Adrenal gland (tissue), 9 donors: ENCODE measurements at regions not wholly inside any gene's neighbourhood (a gene's known extent, or its start where the extent isn't known, plus 50 kb on each side); places are given as distances from the start of the nearest gene placed in this dataset.

Experiments used
- DNase-seq, 7 donors: peaks; one replicate each; pipeline ENCODE4 v3.0.0-alpha.2; 2019 to 2020
- H3K27ac ChIP-seq, 5 donors: fragments of 200-600 bp; sonication (generic) in 4 of 5; 1 replicate in 3 of 5; 2 replicates in 2 of 5; pipeline versions ENCODE4 v1.5.1 to v1.8.0; 2016 to 2020; ENCODE audit warnings: mild to moderate bottlenecking in 1 of 5
- H3K27me3 ChIP-seq: fragments of 200-600 bp; 2 replicates; pipeline ENCODE4 v1.8.0; 2021
- H3K36me3 ChIP-seq, 2 donors: fragments of 200-600 bp; replicated peaks in 1 of 2; 1 replicate in 1 of 2; 2 replicates in 1 of 2; pipeline versions ENCODE4 v1.5.1 to v1.8.0; 2018 to 2022
- H3K4me1 ChIP-seq, 2 donors: fragments of 200-600 bp; replicated peaks in 1 of 2; 1 replicate in 1 of 2; 2 replicates in 1 of 2; pipeline versions ENCODE4 v1.5.1 to v1.8.0; 2018 to 2021
- H3K4me3 ChIP-seq, 4 donors: fragments of 200-600 bp; sonication (generic) in 3 of 4; one replicate each; pipeline ENCODE4 v1.5.1; 2016 to 2018
- H3K9me3 ChIP-seq, 3 donors: fragments of 200-600 bp; sonication (generic) in 1 of 3; replicated peaks in 1 of 3; 1 replicate in 2 of 3; 2 replicates in 1 of 3; pipeline versions ENCODE4 v1.5.1 to v1.8.0; 2016 to 2021
- POLR2A ChIP-seq, 2 donors: fragments of 450-650 bp; IDR thresholded peaks; one replicate each; pipeline ENCODE4 v1.6.1; 2017; ENCODE audit warnings: antibody characterized with exemption in 2 of 2, mild to moderate bottlenecking in 2 of 2, moderate library complexity in 1 of 2
- WGBS, 4 donors: extraction: QIAGEN DNeasy Blood & Tissue Kit in 2 of 4; methylation state at CpG; one replicate each; pipeline versions ENCODE4 v1.1.5 to v1.1.7; 2013 to 2017; 5-methylcytosine and 5-hydroxymethylcytosine counted together
- intact Hi-C, 2 donors: fragments of 100-400 bp; cut with DNase I; formaldehyde crosslinking; loops; one replicate each; pipeline versions ENCODE4 v1.14.1 to v1.15.0; 2022 to 2023
- TF ChIP-seq, protein P1 (sequence below), 6 experiments: fragments of 450-650 bp in 4 of 6; fragments of 200-600 bp in 2 of 6; sonication (generic) in 1 of 6; IDR thresholded peaks; 1 replicate in 5 of 6; 2 replicates in 1 of 6; pipeline versions ENCODE4 v1.5.1 to v1.8.0; 2016 to 2021; ENCODE audit warnings: antibody characterized with exemption in 6 of 6, mild to moderate bottlenecking in 2 of 6, moderate library complexity in 1 of 6
- donor health status: healthy with polysubstance abuse.
- donor health status: Bipolar disorder and iron deficiency.
- donor health status: DM: yes; HTN: yes; CAD: no.
- donor health status: DM: no; HTN: no; CAD: no.
- donor health status: DM: no; HTN: no; CAD: no.

DNA sequence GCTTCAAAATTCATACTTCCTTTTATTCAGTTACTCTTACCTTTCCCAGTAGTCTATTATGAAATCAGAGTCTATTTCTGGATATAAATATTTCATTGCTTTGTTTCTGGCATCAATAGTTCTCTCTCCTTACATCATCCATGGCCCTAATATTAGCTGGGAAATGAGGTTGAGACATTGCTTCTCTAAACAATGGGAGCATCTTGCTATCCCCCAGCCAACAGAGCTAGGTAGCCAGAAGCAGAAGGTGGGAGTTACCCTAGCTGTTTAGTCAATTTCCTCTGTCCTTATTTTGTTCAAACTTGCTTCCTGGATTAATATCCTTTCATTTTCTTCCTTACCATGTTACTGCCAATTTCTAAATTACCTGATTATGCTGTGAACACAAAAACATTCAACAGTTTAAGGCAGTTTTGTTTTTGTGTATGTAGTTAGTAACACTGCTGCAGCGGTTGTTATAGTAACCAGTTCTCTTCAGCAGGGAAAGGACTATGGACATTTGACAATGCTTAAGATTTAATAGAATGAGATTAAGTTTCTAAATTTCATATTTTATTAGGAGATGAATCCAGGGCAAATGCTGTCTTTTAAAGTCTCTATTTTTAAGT, 160.5 kb upstream of the KCNJ3 start:
- no peak overlapping the region for H3K27ac ChIP-seq
- H3K4me3 ChIP-seq: no peak overlapping the region
- H3K4me1 ChIP-seq: no peaks in the 10 kb centered on the region
- no peak for DNase-seq
- H3K9me3 ChIP-seq: no peaks in the 10 kb centered on the region
- TF ChIP-seq POLR2A (IDR thresholded peaks at IDR 0.05): no peak
- TF ChIP-seq, protein P1, sequence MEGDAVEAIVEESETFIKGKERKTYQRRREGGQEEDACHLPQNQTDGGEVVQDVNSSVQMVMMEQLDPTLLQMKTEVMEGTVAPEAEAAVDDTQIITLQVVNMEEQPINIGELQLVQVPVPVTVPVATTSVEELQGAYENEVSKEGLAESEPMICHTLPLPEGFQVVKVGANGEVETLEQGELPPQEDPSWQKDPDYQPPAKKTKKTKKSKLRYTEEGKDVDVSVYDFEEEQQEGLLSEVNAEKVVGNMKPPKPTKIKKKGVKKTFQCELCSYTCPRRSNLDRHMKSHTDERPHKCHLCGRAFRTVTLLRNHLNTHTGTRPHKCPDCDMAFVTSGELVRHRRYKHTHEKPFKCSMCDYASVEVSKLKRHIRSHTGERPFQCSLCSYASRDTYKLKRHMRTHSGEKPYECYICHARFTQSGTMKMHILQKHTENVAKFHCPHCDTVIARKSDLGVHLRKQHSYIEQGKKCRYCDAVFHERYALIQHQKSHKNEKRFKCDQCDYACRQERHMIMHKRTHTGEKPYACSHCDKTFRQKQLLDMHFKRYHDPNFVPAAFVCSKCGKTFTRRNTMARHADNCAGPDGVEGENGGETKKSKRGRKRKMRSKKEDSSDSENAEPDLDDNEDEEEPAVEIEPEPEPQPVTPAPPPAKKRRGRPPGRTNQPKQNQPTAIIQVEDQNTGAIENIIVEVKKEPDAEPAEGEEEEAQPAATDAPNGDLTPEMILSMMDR (IDR thresholded peaks at IDR 0.05): no peak
- WGBS, 4 donors: 94 to 97% (median 95%) methylated on average over 1 of the region's 1 CpG
- no peaks in the 10 kb centered on the region for H3K36me3 ChIP-seq
- intact Hi-C loops: no loop called here
- no peaks in the 10 kb centered on the region for H3K27me3 ChIP-seq

DNA sequence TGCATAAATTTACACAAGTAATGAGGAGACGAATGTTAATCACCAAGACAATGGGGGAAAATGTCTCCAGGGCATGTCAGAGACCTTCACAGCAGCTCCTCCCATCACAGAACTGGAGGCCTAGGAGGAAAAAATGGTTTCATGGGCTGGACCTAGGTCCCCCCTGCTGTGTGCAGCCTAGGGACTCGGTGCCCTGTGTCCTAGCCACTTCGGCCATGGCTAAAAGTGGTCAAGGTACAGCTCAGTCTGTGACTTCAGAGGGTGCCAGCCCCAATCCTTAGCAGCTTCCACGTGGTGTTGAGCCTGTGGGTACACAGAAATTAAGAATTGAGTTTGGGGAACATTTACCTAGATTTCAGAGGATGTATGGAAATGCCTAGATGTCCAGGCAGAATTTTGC, 152.2 kb upstream of the KCNJ3 start:
- 58 to 78% (median 70%) methylated on average over 4 of the region's 4 CpGs for WGBS, 4 donors
- Histone ChIP-seq H3K27me3 (no peaks in the 10 kb centered on the region), H3K4me3 (no peak overlapping the region), H3K27ac (no peak overlapping the region), H3K4me1 (no peaks in the 10 kb centered on the region), H3K36me3 (no peaks in the 10 kb centered on the region), H3K9me3 (no peaks in the 10 kb centered on the region)
- TF ChIP-seq POLR2A (IDR thresholded peaks at IDR 0.05): no peak
- TF ChIP-seq, protein P1 (IDR thresholded peaks at IDR 0.05): no peak
- intact Hi-C loops: no loop called here
- DNase-seq: no peak

DNA sequence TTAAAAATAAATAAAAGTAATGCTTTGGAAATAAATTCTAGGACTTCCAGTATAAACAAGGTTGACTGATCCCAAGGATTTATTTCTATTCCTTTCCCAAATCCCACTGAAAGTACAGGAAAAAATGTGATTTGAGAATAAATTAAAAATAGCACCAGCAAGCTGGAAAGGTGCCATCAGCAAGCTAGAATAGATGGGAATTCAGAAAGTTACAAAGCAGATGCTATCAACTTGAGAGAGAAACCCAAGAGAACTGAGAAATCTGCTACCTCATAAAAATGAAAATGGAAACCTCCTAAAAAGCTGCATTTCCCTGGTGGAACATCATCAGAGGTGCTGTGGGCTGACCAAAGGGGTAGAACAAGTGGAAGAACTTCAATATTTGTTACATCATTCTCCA, 148.6 kb upstream of the KCNJ3 start:
- DNase-seq: no peak
- no peaks in the 10 kb centered on the region for H3K4me1 ChIP-seq
- H3K9me3 ChIP-seq: no peaks in the 10 kb centered on the region
- TF ChIP-seq, protein P1 (IDR thresholded peaks at IDR 0.05): no peak
- no peak for TF ChIP-seq POLR2A (IDR thresholded peaks at IDR 0.05)
- H3K27me3 ChIP-seq: no peaks in the 10 kb centered on the region
- intact Hi-C loops: no loop called here
- H3K4me3 ChIP-seq: no peak overlapping the region
- no peak overlapping the region for H3K27ac ChIP-seq
- no peaks in the 10 kb centered on the region for H3K36me3 ChIP-seq

DNA sequence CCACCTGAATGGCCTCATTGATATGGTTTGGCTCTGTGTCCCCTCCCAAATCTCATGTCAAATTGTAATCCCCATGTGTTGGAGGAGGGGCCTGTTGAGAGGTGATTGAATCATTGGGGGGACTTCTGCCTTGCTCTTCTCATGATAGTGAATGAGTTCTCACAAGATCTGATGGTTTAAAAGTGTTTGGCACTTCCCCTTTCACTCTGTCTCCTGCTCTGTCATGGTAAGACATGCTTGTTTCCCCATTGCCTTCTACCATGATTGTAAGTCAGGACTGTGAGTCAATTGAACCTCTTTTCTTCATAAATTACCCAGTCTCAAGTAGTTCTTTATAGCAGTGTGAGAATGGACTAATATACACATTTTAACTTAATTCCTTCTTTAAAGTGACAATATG, 146.8 kb upstream of the KCNJ3 start:
- intact Hi-C loops: no loop called here
- TF ChIP-seq, protein P1 (IDR thresholded peaks at IDR 0.05): no peak
- no peak for TF ChIP-seq POLR2A (IDR thresholded peaks at IDR 0.05)
- no peaks in the 10 kb centered on the region for H3K4me1 ChIP-seq

More for the DNA sequence above, 146.8 kb upstream of the KCNJ3 start:
- H3K4me3 ChIP-seq: no peak overlapping the region
- no peak for DNase-seq
- no peaks in the 10 kb centered on the region for H3K9me3 ChIP-seq
- no peaks in the 10 kb centered on the region for H3K36me3 ChIP-seq
- no peaks in the 10 kb centered on the region for H3K27me3 ChIP-seq
- H3K27ac ChIP-seq: no peak overlapping the region
